ENCODE measurements at regions not wholly inside any gene's neighbourhood (a gene's known extent, or its start where the extent isn't known, plus 50 kb on each side); places are given as distances from the start of the nearest gene placed in this dataset.
A peak's percentile ranks its signal among the peaks of the same experiment; 100 is the strongest.
"Not testable (repeated sequence)": the region's sequence is repeated elsewhere in the genome, so short reads cannot be mapped to it uniquely, and the experiment has no call there.

- Histone ChIP-seq H3K4me1 (ENCODE audit: insufficient read depth) (peaks cover 23% of the 10 kb centered on the region), H3K79me2 (ENCODE audit: insufficient read depth) (no peaks in the 10 kb centered on the region), H3K4me2 (ENCODE audit: unreplicated experiment) (no peak overlapping the region), H3F3A (ENCODE audit: insufficient read depth) (peaks cover 19% of the 10 kb centered on the region), H3K9me2 (ENCODE audit: insufficient read depth) (no peaks in the 10 kb centered on the region), H4K20me1 (ENCODE audit: insufficient read depth) (no peaks in the 10 kb centered on the region), H3K9me3 (ENCODE audit: low read depth) (no peaks in the 10 kb centered on the region), H3K27ac (no peak overlapping the region), H3K4me3 (no peak overlapping the region), H3K27me3 (replicated peaks; ENCODE audit: insufficient read depth) (no peaks in the 10 kb centered on the region), H3K9ac (no peak overlapping the region), H3K36me3 (ENCODE audit: low read depth) (no peaks in the 10 kb centered on the region), H2AFZ (no peak overlapping the region)
- DNase-seq: no peak
- WGBS, 2 experiments (ENCODE audit: low coverage in 1 of 2, low lambda C conversion rate in 2 of 2, missing lambda C conversion rate in 2 of 2): 95 to 97% methylated on average over 3 of the region's 3 CpGs
- in situ Hi-C loops (cut with MboI): no loop called here
- TF ChIP-seq EZH2phosphoT487 (IDR thresholded peaks at IDR 0.05; ENCODE audit: insufficient read depth, low read depth): no peak
- TF ChIP-seq EZH2 (IDR thresholded peaks at IDR 0.05; ENCODE audit: insufficient read depth, poor library complexity, severe bottlenecking): no peak
Observed at GRCh38 chr11:69584160-69584559, 56.8 kb upstream of the CCND1 start.

GRCh38 chr11:69585385-69585784 is 55.6 kb upstream of the CCND1 start:
- Histone ChIP-seq H3K9me2 (ENCODE audit: insufficient read depth) (no peaks in the 10 kb centered on the region), H3K79me2 (ENCODE audit: insufficient read depth) (no peaks in the 10 kb centered on the region), H3K4me2 (ENCODE audit: unreplicated experiment) (no peak overlapping the region), H3K9me3 (ENCODE audit: low read depth) (no peaks in the 10 kb centered on the region), H4K20me1 (ENCODE audit: insufficient read depth) (no peaks in the 10 kb centered on the region), H3K27me3 (replicated peaks; ENCODE audit: insufficient read depth) (no peaks in the 10 kb centered on the region), H3F3A (ENCODE audit: insufficient read depth) (peaks cover 19% of the 10 kb centered on the region), H2AFZ (no peak overlapping the region), H3K4me1 (ENCODE audit: insufficient read depth) (peaks cover 26% of the 10 kb centered on the region), H3K27ac (no peak overlapping the region), H3K36me3 (ENCODE audit: low read depth) (no peaks in the 10 kb centered on the region), H3K4me3 (no peak overlapping the region), H3K9ac (no peak overlapping the region)
- DNase-seq: no peak
- TF ChIP-seq EZH2 (IDR thresholded peaks at IDR 0.05; ENCODE audit: insufficient read depth, poor library complexity, severe bottlenecking) (no peak), EZH2phosphoT487 (IDR thresholded peaks at IDR 0.05; ENCODE audit: insufficient read depth, low read depth) (no peak)
- 96 to 100% methylated on average over 3 of the region's 3 CpGs for WGBS, 2 experiments (ENCODE audit: low coverage in 1 of 2, low lambda C conversion rate in 2 of 2, missing lambda C conversion rate in 2 of 2)
- in situ Hi-C loops (cut with MboI): no loop called here

GRCh38 chr11:69587454-69588090 is 53.4 kb upstream of the CCND1 start:
- Histone ChIP-seq H3K36me3 (ENCODE audit: low read depth) (no peaks in the 10 kb centered on the region), H3K27ac (peak overlapping the region; percentile 99), H3K9me3 (ENCODE audit: low read depth) (no peaks in the 10 kb centered on the region), H3K79me2 (ENCODE audit: insufficient read depth) (no peaks in the 10 kb centered on the region), H3K4me1 (ENCODE audit: insufficient read depth) (peaks cover 26% of the 10 kb centered on the region), H4K20me1 (ENCODE audit: insufficient read depth) (no peaks in the 10 kb centered on the region), H3F3A (ENCODE audit: insufficient read depth) (peaks cover 19% of the 10 kb centered on the region), H2AFZ (0 out of 2 replicates have a peak overlapping the region, but pooled peaks have one; percentile 34), H3K4me2 (ENCODE audit: unreplicated experiment) (peak overlapping the region; percentile 67), H3K9me2 (ENCODE audit: insufficient read depth) (no peaks in the 10 kb centered on the region), H3K27me3 (replicated peaks; ENCODE audit: insufficient read depth) (no peaks in the 10 kb centered on the region), H3K9ac (peak overlapping the region; percentile 82), H3K4me3 (peak overlapping the region; percentile 28; the same call in 1 of the 2 replicates)
- peak; percentile 93 for DNase-seq
- in situ Hi-C loops (cut with MboI): no loop called here
- 54 to 59% methylated on average over 5 of the region's 5 CpGs for WGBS, 2 experiments (ENCODE audit: low coverage in 1 of 2, low lambda C conversion rate in 2 of 2, missing lambda C conversion rate in 2 of 2)
- TF ChIP-seq EZH2phosphoT487 (IDR thresholded peaks at IDR 0.05; ENCODE audit: insufficient read depth, low read depth) (no peak), EZH2 (IDR thresholded peaks at IDR 0.05; ENCODE audit: insufficient read depth, poor library complexity, severe bottlenecking) (no peak)

- Histone ChIP-seq H2AFZ (peak overlapping the region; percentile 34; the same call in 1 of the 2 replicates), H3K4me1 (ENCODE audit: insufficient read depth) (peaks cover 26% of the 10 kb centered on the region), H3K27ac (peak overlapping the region; percentile 99), H3K9ac (peak overlapping the region; percentile 82), H3K4me2 (ENCODE audit: unreplicated experiment) (peak overlapping the region; percentile 67), H3F3A (ENCODE audit: insufficient read depth) (peaks cover 19% of the 10 kb centered on the region), H3K9me3 (ENCODE audit: low read depth) (no peaks in the 10 kb centered on the region), H3K79me2 (ENCODE audit: insufficient read depth) (no peaks in the 10 kb centered on the region), H3K27me3 (replicated peaks; ENCODE audit: insufficient read depth) (no peaks in the 10 kb centered on the region), H3K4me3 (peak overlapping the region; percentile 28; the same call in 1 of the 2 replicates), H3K9me2 (ENCODE audit: insufficient read depth) (no peaks in the 10 kb centered on the region), H3K36me3 (ENCODE audit: low read depth) (no peaks in the 10 kb centered on the region), H4K20me1 (ENCODE audit: insufficient read depth) (no peaks in the 10 kb centered on the region)
- in situ Hi-C loops (cut with MboI): no loop called here
- TF ChIP-seq EZH2phosphoT487 (IDR thresholded peaks at IDR 0.05; ENCODE audit: insufficient read depth, low read depth): no peak
- no peak for TF ChIP-seq EZH2 (IDR thresholded peaks at IDR 0.05; ENCODE audit: insufficient read depth, poor library complexity, severe bottlenecking)
- peak; percentile 95 for DNase-seq
- 14 to 17% methylated on average over 5 of the region's 5 CpGs for WGBS, 2 experiments (ENCODE audit: low coverage in 1 of 2, low lambda C conversion rate in 2 of 2, missing lambda C conversion rate in 2 of 2)
Observed at GRCh38 chr11:69588270-69588669, 52.7 kb upstream of the CCND1 start.

- H3K9me2 ChIP-seq (ENCODE audit: insufficient read depth); DNase-seq; H3K9ac ChIP-seq; H3K4me3 ChIP-seq; H4K20me1 ChIP-seq (ENCODE audit: insufficient read depth); in situ Hi-C loops (cut with MboI); H3K4me2 ChIP-seq (ENCODE audit: unreplicated experiment); H2AFZ ChIP-seq; H3K27ac ChIP-seq; H3K36me3 ChIP-seq (ENCODE audit: low read depth); H3K27me3 ChIP-seq (replicated peaks; ENCODE audit: insufficient read depth); H3K79me2 ChIP-seq (ENCODE audit: insufficient read depth); H3K9me3 ChIP-seq (ENCODE audit: low read depth): not testable (repeated sequence)
- Histone ChIP-seq H3F3A (ENCODE audit: insufficient read depth) (peaks cover 19% of the 10 kb centered on the region), H3K4me1 (ENCODE audit: insufficient read depth) (peaks cover 26% of the 10 kb centered on the region)
- WGBS, 2 experiments (ENCODE audit: low coverage in 1 of 2, low lambda C conversion rate in 2 of 2, missing lambda C conversion rate in 2 of 2): 100% methylated on average over 1 of the region's 1 CpG
Observed at GRCh38 chr11:69590088-69590487, 50.9 kb upstream of the CCND1 start.

All from GM23248 (cell line).